NCI-H524 treated with DMSO at 0.1 percent for 48 hours (cell line): ENCODE measurements at regions not wholly inside any gene's neighbourhood (a gene's known extent, or its start where the extent isn't known, plus 50 kb on each side); places are given as distances from the start of the nearest gene placed in this dataset.
"Not testable (repeated sequence)": the region's sequence is repeated elsewhere in the genome, so short reads cannot be mapped to it uniquely, and the experiment has no call there.

Source experiments
- DNase-seq: peaks from one replicate; lab custom pipeline; 2025; lab: John Stamatoyannopoulos, UW

DNA sequence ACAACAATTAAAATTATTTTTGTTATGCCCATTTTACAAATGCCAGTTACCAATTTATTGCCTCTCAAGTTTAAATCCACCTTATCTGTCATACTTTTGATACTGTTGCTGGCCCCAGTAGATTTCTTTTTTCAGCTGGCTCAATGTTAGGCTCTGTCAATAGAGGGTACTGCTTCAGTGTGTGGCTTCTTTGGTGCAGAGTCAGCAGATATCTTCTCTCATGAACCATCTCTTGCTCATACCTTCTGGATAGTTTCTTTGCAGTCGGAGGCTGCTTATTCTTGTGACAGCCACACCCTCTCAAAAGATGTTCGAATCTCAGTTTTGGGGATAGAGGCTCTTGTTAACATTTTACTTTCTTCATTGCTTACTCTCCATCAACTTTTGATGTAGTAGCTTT is 849.9 kb upstream of the SEMA6A start:
- no peak for DNase-seq

DNA sequence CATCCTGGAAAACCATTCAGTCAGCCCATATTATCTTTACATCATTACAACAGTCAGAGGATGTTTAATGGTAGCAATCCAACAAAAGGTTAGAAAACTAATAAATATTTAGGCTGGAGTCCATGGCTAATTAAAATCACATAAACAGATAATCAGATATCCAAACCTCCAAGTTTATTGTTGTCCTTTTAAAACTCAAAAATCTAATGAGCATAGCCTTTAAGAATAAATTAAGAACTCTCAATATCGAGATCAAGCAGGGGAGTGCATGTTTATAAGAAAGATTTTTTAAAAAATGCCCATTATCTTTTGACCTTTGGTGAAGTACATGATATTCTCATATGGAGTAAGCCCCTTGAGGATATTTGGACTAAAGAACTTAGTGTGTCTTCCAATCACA is 842.9 kb upstream of the SEMA6A start:
- no peak for DNase-seq

- DNase-seq: no peak
These were observed 840.3 kb upstream of the SEMA6A start for GRCh38 chr5:117414926-117415325.

DNA sequence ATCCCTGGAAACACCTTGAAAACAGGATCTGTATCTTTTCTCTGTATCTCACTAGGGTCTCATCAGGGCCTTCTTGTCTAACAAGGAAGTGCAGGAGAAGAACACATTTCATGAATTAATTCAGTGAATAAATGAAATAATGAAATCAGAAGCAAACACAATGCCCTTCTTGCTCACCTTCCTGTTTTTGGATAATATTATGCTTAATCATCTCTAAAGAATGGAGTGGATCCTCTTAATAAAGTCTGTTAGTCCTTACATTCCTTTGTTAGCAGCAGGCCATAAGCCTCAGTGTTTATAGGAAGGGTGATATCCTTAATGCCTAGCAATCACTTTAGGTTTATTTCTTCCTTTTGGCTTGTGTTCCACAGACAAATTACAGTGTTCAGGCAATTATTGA is 837.1 kb upstream of the SEMA6A start:
- DNase-seq: no peak

DNA sequence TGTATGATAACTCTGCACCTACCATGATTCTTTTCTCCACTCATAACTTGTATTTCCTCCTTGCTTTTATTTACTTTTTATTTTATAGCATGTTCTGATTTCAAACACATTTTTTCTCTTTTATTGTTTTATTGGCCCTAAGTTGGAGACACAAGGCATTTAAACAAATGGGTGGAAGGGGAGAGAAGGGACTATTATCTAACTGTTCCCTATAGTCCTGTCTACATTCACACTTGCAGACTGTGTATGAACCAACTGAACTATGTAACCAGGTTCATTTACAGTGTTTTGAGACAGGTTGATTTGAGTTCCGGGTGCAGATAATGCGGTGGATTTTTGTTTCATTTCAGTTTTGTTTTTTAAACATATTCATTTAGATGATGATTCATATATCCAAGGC is 830.6 kb upstream of the SEMA6A start:
- no peak for DNase-seq

DNA sequence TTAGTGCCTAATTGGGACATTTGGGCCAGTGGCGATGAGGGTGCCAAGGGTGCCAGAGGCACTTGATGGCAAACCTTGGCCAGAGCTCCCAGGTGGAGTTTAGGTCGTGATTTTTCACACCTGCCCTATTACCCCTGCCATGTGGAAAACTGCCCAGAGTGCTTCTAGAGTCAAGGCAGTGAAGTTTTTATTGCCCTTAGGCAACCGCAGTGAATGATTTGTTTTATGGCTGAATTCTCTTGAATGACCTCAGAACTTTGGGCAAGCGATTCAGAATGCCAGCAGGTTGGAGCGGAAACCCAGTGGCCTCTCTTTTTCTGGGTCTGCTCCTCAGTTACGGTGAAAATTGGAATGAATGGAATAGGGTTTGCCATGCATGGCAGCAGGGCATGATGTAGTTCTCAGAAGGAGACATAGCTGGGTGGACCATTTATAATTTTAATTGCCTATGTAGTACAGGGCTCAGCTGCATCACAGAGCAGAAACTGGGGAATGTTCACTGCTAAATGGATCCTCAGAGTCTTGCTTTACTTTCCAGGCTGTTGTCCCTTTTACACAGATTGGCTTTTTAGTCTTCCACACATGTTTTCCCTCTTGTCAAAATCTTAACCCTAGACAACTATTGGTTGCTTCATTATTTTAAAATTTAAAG is 820.0 kb upstream of the SEMA6A start:
- no peak for DNase-seq

- no peak for DNase-seq
These were observed 818.5 kb upstream of the SEMA6A start for GRCh38 chr5:117393125-117393524.

DNA sequence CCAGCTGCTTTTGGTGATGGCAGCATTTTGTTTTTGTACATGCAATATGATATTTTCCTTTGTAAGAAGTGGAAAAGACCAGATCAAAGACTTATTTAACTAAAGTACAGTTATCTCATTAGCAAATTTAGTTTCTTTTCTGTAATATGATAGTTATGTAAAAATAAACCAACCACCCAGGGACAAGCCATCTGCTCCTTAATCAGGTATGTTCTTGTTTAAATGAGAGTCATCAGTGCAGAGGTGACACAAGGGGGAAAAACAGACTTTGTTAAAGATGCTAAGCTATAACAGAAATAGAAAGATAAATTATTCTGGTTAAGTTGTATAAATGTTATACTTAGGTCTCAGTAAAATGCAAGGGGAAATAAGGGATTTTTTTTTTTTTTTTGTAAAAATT is 805.7 kb upstream of the SEMA6A start:
- DNase-seq: peak; percentile 96

DNA sequence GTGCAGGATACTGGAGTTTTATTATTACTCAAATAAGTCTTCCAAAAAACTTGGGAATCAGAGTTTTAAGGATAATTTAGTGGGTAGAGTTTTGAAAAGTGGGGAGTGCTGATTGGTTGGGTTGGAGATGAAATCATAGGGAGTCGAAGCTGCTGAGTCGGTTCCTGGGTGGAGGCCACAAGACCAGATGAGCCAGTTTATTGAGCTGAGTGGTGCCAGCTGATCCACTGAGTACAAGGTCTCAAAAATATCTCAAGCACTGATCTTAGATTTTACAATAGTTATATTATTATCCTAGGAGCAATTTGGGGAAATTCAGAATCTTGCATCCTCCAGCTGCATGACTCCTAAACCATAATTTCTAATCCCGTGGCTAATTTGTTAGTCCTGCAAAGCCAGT is 804.9 kb upstream of the SEMA6A start:
- DNase-seq: no peak

DNA sequence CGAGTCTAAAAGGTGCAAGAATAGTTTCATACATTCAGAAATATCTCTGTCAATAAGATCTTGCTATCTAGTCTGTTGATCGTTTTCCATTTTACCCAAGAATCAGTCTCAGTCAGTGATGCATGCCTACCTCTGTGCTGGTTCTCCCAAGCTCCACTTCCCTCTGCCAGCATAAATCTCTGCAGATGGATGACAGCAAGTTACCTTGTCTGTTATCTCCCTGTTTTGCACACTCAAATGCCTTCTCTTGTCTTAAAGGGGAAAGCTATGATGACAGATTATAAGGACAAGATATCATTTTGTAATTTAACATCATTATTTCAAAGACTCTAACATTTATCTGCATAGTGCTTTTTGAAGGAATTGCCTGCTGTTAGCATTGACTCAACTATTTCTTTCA is 802.1 kb upstream of the SEMA6A start:
- no peak for DNase-seq

GRCh38 chr5:117359895-117360294 is 785.3 kb upstream of the SEMA6A start:
- no peak for DNase-seq

- DNase-seq: no peak
These were observed 783.3 kb upstream of the SEMA6A start for GRCh38 chr5:117357886-117358285.

GRCh38 chr5:117347280-117347679 is 772.7 kb upstream of the SEMA6A start:
- no peak for DNase-seq

DNA sequence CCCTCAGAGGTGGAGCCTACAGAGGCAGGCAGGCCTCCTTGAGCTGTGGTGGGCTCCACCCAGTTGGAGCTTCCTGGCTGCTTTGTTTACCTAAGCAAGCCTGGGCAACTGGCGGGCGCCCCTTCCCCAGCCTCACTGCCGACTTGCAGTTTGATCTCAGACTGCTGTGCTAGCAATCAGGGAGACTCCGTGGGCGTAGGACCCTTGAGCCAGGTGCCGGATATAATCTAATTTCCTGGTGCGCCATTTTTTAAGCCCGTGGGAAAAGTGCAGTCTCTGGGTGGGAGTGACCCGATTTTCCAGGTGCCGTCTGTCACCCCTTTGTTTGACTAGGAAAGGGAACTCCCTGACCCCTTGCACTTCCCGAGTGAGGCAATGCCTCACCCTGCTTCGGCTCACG is 769.1 kb upstream of the SEMA6A start:
- DNase-seq: not testable (repeated sequence)

DNA sequence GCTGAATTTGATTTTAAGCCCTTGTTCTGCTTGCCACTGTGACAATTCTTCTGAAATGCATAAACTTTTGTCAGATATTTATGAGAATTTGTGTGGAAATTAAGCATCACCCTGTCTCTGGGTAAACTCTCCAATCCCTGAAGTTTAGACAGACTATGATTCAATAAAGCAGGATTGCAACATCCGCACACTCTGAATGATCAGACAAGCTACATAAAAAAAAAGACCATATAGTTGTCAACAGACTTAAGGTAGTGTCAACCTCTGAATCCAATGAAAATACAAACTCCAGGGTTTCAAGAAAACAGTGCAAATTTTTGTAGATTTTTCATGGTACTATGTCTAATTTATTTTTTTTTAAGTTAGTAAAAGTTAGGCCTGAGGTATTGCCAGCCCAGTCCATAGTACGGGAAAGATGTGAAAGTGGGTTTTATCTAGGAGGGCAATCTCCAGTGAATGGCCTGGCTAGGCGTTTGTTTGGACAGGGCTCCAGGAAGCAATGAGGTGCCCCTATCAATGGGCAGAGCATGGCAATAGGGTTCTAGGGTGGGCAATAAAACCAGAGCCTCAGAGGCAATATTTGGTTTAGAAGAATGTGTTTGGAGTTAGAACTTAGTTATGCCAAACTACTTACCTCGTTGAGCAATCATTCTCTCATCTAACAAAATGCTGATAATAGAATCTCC is 762.6 kb upstream of the SEMA6A start:
- no peak for DNase-seq

GRCh38 chr5:117336208-117336607 is 761.6 kb upstream of the SEMA6A start:
- DNase-seq: no peak

- DNase-seq: no peak
These were observed 758.4 kb upstream of the SEMA6A start for GRCh38 chr5:117333011-117333410.

GRCh38 chr5:117332341-117332740 is 757.7 kb upstream of the SEMA6A start:
- no peak for DNase-seq

GRCh38 chr5:117327511-117327910 is 752.9 kb upstream of the SEMA6A start:
- DNase-seq: no peak

DNA sequence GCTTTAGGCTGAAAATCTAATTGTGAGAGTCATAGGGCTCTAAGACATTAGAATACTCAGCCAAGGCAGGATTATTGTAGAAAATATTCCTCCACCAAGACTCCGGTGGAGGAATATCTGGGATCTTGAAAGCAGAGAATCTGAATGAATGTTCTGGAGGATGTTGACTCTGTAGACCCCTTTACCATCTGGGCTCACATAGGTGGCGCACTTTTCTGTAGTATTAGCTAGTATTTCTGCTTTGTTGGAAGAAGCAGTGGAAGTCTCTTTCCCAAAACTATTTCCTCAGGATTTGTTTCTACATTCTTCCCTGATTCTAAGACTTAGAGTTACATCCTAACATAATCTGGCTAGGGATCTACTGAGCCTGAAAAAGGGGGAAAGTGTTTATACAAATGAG is 752.4 kb upstream of the SEMA6A start:
- DNase-seq: no peak

- no peak for DNase-seq
These were observed 743.9 kb upstream of the SEMA6A start for GRCh38 chr5:117318528-117318927.

DNA sequence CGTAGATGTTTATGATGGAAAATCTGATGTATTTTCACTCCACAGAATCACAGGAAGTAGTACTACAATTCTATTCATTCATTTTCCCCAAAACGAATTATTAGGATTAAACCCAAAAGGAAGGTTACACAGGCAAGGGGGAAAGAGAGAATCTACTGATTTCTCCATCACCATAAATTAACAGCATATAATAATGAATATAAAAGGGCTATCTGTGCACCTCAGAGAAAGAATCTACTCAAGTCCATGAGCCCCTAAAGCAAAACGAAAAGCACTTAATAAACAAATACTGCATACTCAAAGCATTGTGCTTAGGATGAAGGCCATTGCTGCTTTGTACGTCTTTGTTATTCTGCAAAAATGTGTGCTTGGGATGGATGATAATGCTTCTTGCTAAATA is 740.5 kb upstream of the SEMA6A start:
- DNase-seq: no peak

DNA sequence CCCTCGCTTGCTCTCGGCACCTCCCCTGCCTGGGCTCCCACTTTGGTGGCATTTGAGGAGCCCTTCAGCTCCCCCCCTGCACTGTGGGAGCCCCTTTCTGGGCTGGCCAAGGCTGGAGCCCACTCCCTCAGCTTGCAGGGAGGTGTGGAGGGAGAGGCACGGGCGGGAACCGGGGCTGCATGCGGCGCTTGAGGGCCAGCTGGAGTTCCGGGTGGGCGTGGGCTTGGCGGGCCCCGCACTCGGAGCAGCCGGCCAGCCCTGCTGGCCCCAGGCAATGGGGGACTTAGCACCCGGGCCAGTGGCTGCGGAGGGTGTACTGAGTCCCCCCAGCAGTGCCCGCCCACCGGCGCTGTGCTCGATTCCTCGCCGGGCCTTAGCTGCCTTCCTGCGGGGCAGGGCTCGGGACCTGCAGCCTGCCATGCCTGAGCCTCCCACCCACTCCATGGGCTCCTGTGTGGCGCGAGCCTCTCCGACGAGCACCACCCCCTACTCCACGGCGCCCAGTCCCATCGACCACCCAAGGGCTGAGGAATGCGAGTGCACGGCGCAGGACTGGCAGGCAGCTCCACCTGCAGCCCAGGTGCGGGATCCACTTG is 730.0 kb upstream of the SEMA6A start:
- not testable (repeated sequence) for DNase-seq

DNA sequence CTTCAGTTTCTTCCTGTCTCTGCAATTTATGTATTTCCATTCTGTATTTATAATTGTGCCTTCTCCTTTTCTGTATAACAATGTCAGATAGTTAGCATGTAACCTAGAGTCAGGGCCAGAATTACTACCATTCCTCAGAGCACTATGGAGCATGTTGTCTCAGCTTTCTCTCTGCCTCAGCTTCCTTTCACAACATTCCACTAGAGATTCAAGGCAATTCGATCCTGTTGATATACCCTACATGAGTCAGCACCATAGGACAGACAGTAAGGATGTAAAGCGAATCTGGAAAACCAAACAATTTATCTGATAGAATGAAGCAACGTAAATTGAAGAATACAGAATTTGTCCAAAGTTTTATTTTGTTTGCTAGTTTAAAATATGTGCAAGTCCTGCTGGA is 728.3 kb upstream of the SEMA6A start:
- DNase-seq: no peak
